ENCODE measurements at regions not wholly inside any gene's neighbourhood (a gene's known extent, or its start where the extent isn't known, plus 50 kb on each side); places are given as distances from the start of the nearest gene placed in this dataset.

DNA sequence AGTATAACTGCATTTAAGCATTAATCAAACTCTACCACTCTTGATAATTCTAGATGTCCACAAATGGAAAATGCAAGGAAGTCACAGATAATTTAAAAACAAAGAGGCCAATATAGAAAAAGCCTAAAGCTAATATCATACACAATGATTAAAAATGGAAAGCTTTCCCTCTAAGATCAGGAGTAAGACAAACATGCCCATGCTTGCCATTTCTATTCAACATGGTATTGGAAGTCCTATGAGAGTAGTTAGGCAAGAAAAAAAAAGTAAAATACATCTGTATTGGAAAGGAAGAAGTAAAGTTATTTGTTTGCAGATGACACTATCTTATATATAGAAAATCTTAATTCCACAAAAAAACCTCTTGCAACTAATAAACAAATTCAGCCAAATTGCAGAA, 164.6 kb upstream of the FERMT1 start:
- Histone ChIP-seq H3K4me3 (ENCODE audit: low read depth in 2 of 2, low read length in 2 of 2) (no peak overlapping the region), H3K27me3 (ENCODE audit: control insufficient read depth, insufficient read depth, low read length) (no peaks in the 10 kb centered on the region), H3K4me1 (ENCODE audit: control insufficient read depth, insufficient read depth, low read length) (no peaks in the 10 kb centered on the region), H3K36me3 (ENCODE audit: control insufficient read depth, insufficient read depth, low read length) (no peaks in the 10 kb centered on the region), H3K27ac (ENCODE audit: low read length) (no peak overlapping the region), H3K9me3 (ENCODE audit: control insufficient read depth, insufficient read depth, low read depth, low read length) (0 out of 2 replicates have a peak, but pooled peaks cover 5% of the 10 kb centered on the region)
- no peak for DNase-seq (ENCODE audit: low read depth, low spot score)
- intact Hi-C loops (cut with micrococcal nuclease; ENCODE audit: unreplicated experiment) = no loop called here
- no peak for ATAC-seq
- CTCF ChIA-PET = no interaction called here
- POLR2A ChIA-PET = no interaction called here
- in situ Hi-C loops (cut with HindIII; ENCODE audit: low pct_unique_long_range_greater_than_20kb, low sequenced_read_pairs) = no loop called here
- no TSS peak for BruUV-seq (replicated peaks)
- TF ChIP-seq REST (IDR thresholded peaks at IDR 0.05; ENCODE audit: insufficient read depth in 1 of 2, low read depth in 2 of 2, low read length in 1 of 2) = no peak
- TF ChIP-seq, protein P1, sequence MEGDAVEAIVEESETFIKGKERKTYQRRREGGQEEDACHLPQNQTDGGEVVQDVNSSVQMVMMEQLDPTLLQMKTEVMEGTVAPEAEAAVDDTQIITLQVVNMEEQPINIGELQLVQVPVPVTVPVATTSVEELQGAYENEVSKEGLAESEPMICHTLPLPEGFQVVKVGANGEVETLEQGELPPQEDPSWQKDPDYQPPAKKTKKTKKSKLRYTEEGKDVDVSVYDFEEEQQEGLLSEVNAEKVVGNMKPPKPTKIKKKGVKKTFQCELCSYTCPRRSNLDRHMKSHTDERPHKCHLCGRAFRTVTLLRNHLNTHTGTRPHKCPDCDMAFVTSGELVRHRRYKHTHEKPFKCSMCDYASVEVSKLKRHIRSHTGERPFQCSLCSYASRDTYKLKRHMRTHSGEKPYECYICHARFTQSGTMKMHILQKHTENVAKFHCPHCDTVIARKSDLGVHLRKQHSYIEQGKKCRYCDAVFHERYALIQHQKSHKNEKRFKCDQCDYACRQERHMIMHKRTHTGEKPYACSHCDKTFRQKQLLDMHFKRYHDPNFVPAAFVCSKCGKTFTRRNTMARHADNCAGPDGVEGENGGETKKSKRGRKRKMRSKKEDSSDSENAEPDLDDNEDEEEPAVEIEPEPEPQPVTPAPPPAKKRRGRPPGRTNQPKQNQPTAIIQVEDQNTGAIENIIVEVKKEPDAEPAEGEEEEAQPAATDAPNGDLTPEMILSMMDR (IDR thresholded peaks at IDR 0.05) = no peak
- no peak for TF ChIP-seq TCF7L2 (IDR thresholded peaks at IDR 0.05; ENCODE audit: low read depth, low read length)
- no peak for TF ChIP-seq POLR2AphosphoS5 (IDR thresholded peaks at IDR 0.05; ENCODE audit: low read depth, low read length)
- TF ChIP-seq SIN3A (IDR thresholded peaks at IDR 0.05; ENCODE audit: borderline replicate concordance, insufficient read depth, low read depth, low read length) = no peak

GRCh38 chr20:6282642-6283041, 159.8 kb upstream of the FERMT1 start:
- CTCF ChIA-PET = no interaction called here
- Histone ChIP-seq H3K36me3 (ENCODE audit: control insufficient read depth, insufficient read depth, low read length) (no peaks in the 10 kb centered on the region), H3K9me3 (ENCODE audit: control insufficient read depth, insufficient read depth, low read depth, low read length) (peaks cover 16% of the 10 kb centered on the region; the same call in 1 of the 2 replicates), H3K27ac (ENCODE audit: low read length) (no peak overlapping the region), H3K4me3 (ENCODE audit: low read depth in 2 of 2, low read length in 2 of 2) (no peak overlapping the region), H3K4me1 (ENCODE audit: control insufficient read depth, insufficient read depth, low read length) (no peaks in the 10 kb centered on the region), H3K27me3 (ENCODE audit: control insufficient read depth, insufficient read depth, low read length) (no peaks in the 10 kb centered on the region)
- TF ChIP-seq POLR2AphosphoS5 (IDR thresholded peaks at IDR 0.05; ENCODE audit: low read depth, low read length) (no peak), TCF7L2 (IDR thresholded peaks at IDR 0.05; ENCODE audit: low read depth, low read length) (no peak), REST (IDR thresholded peaks at IDR 0.05; ENCODE audit: insufficient read depth in 1 of 2, low read depth in 2 of 2, low read length in 1 of 2) (no peak)
- TF ChIP-seq, protein P1 (IDR thresholded peaks at IDR 0.05) = no peak
- POLR2A ChIA-PET = no interaction called here
- in situ Hi-C loops (cut with HindIII; ENCODE audit: low pct_unique_long_range_greater_than_20kb, low sequenced_read_pairs) (no loop called here), intact Hi-C loops (cut with micrococcal nuclease; ENCODE audit: unreplicated experiment) (no loop called here)
- no peak for DNase-seq (ENCODE audit: low read depth, low spot score)
- ATAC-seq = no peak
- BruUV-seq (replicated peaks) = no TSS peak
